ENCODE measurements at regions not wholly inside any gene's neighbourhood (a gene's known extent, or its start where the extent isn't known, plus 50 kb on each side); places are given as distances from the start of the nearest gene placed in this dataset.

- ChIA-PET POLR2A (no interaction called here), CTCF (no interaction called here)
- Mint-ChIP-seq H3K4me1 (peaks cover 0 to 9% (median 3%) of the 10 kb centered on the region in 7 donors), H3K27me3 (peaks cover 0 to 20% (median 11%) of the 10 kb centered on the region in 5 donors), H3K4me3 (no peak overlapping the region), H3K27ac (no peak overlapping the region), H3K9me3 (no peaks in the 10 kb centered on the region), H3K36me3 (no peaks in the 10 kb centered on the region)
- DNase-seq, result no peak
- Histone ChIP-seq H3K36me3 (ENCODE audit: control insufficient read depth in 2 of 3, insufficient read depth in 3 of 3, low read length in 3 of 3) (no peaks in the 10 kb centered on the region), H3K27ac (ENCODE audit: low read depth, low read length) (no peak overlapping the region), H3K4me3 (ENCODE audit: low read length) (no peak overlapping the region), H3K4me1 (ENCODE audit: control insufficient read depth in 2 of 2, insufficient read depth in 2 of 2, low read length in 2 of 2) (no peaks in the 10 kb centered on the region), H3K27me3 (ENCODE audit: control insufficient read depth in 2 of 2, insufficient read depth in 2 of 2, low read length in 2 of 2) (no peaks in the 10 kb centered on the region), H3K9me3 (ENCODE audit: control insufficient read depth in 2 of 3, low read length in 3 of 3) (no peaks in the 10 kb centered on the region)
- ATAC-seq, result peak; percentile 44
- intact Hi-C loops (cut with micrococcal nuclease), result no loop called here
Observed at GRCh38 chr6:109299776-109300564, 82.3 kb downstream of the CD164 start.

GRCh38 chr6:109299265-109299607, 83.0 kb downstream of the CD164 start:
- peaks cover 0 to 22% (median 11%) of the 10 kb centered on the region in 5 donors for H3K27me3 Mint-ChIP-seq
- ATAC-seq, result no peak
- H3K27ac Mint-ChIP-seq, result no peak overlapping the region
- POLR2A ChIA-PET, result no interaction called here
- H3K4me1 Mint-ChIP-seq, result peaks cover 0 to 2% (median 1%) of the 10 kb centered on the region in 7 donors
- DNase-seq, result no peak
- no peak overlapping the region for H3K4me3 Mint-ChIP-seq
- Histone ChIP-seq H3K36me3 (ENCODE audit: control insufficient read depth in 2 of 3, insufficient read depth in 3 of 3, low read length in 3 of 3) (no peaks in the 10 kb centered on the region), H3K4me3 (ENCODE audit: low read length) (no peak overlapping the region), H3K9me3 (ENCODE audit: control insufficient read depth in 2 of 3, low read length in 3 of 3) (no peaks in the 10 kb centered on the region), H3K4me1 (ENCODE audit: control insufficient read depth in 2 of 2, insufficient read depth in 2 of 2, low read length in 2 of 2) (no peaks in the 10 kb centered on the region), H3K27me3 (ENCODE audit: control insufficient read depth in 2 of 2, insufficient read depth in 2 of 2, low read length in 2 of 2) (no peaks in the 10 kb centered on the region), H3K27ac (ENCODE audit: low read depth, low read length) (no peak overlapping the region)
- intact Hi-C loops (cut with micrococcal nuclease), result no loop called here
- H3K36me3 Mint-ChIP-seq, result no peaks in the 10 kb centered on the region
- no peaks in the 10 kb centered on the region for H3K9me3 Mint-ChIP-seq
- CTCF ChIA-PET, result no interaction called here

GRCh38 chr6:109298605-109299264, 83.5 kb downstream of the CD164 start:
- DNase-seq (no peak), ATAC-seq (no peak)
- H3K4me1 Mint-ChIP-seq, result peaks cover 0 to 2% (median 0%) of the 10 kb centered on the region in 7 donors
- H3K27me3 Mint-ChIP-seq, result peaks cover 0 to 24% (median 11%) of the 10 kb centered on the region in 5 donors
- Histone ChIP-seq H3K4me1 (ENCODE audit: control insufficient read depth in 2 of 2, insufficient read depth in 2 of 2, low read length in 2 of 2) (no peaks in the 10 kb centered on the region), H3K36me3 (ENCODE audit: control insufficient read depth in 2 of 3, insufficient read depth in 3 of 3, low read length in 3 of 3) (no peaks in the 10 kb centered on the region), H3K27ac (ENCODE audit: low read depth, low read length) (no peak overlapping the region), H3K4me3 (ENCODE audit: low read length) (no peak overlapping the region), H3K9me3 (ENCODE audit: control insufficient read depth in 2 of 3, low read length in 3 of 3) (no peaks in the 10 kb centered on the region), H3K27me3 (ENCODE audit: control insufficient read depth in 2 of 2, insufficient read depth in 2 of 2, low read length in 2 of 2) (no peaks in the 10 kb centered on the region)
- H3K36me3 Mint-ChIP-seq, result no peaks in the 10 kb centered on the region
- no peak overlapping the region for H3K27ac Mint-ChIP-seq
- no peak overlapping the region for H3K4me3 Mint-ChIP-seq
- ChIA-PET POLR2A (no interaction called here), CTCF (no interaction called here)
- H3K9me3 Mint-ChIP-seq, result no peaks in the 10 kb centered on the region
- intact Hi-C loops (cut with micrococcal nuclease), result no loop called here

- DNase-seq, result no peak
- Histone ChIP-seq H3K27me3 (ENCODE audit: control insufficient read depth in 2 of 2, insufficient read depth in 2 of 2, low read length in 2 of 2) (no peaks in the 10 kb centered on the region), H3K27ac (ENCODE audit: low read depth, low read length) (no peak overlapping the region), H3K4me3 (ENCODE audit: low read length) (no peak overlapping the region), H3K36me3 (ENCODE audit: control insufficient read depth in 2 of 3, insufficient read depth in 3 of 3, low read length in 3 of 3) (no peaks in the 10 kb centered on the region), H3K4me1 (ENCODE audit: control insufficient read depth in 2 of 2, insufficient read depth in 2 of 2, low read length in 2 of 2) (no peaks in the 10 kb centered on the region), H3K9me3 (ENCODE audit: control insufficient read depth in 2 of 3, low read length in 3 of 3) (no peaks in the 10 kb centered on the region)
- Mint-ChIP-seq H3K4me3 (no peak overlapping the region), H3K4me1 (peaks cover 0 to 2% (median 0%) of the 10 kb centered on the region in 7 donors), H3K27ac (no peak overlapping the region), H3K27me3 (peaks cover 0 to 24% (median 11%) of the 10 kb centered on the region in 5 donors), H3K9me3 (no peaks in the 10 kb centered on the region), H3K36me3 (no peaks in the 10 kb centered on the region)
- ChIA-PET POLR2A (no interaction called here), CTCF (no interaction called here)
- ATAC-seq, result no peak
- intact Hi-C loops (cut with micrococcal nuclease), result no loop called here
Observed at GRCh38 chr6:109297406-109298110, 84.7 kb downstream of the CD164 start.

- H3K27me3 Mint-ChIP-seq, result peaks cover 0 to 20% (median 11%) of the 10 kb centered on the region in 5 donors
- intact Hi-C loops (cut with micrococcal nuclease), result no loop called here
- no peak overlapping the region for H3K4me3 Mint-ChIP-seq
- Histone ChIP-seq H3K27ac (ENCODE audit: low read depth, low read length) (no peak overlapping the region), H3K27me3 (ENCODE audit: control insufficient read depth in 2 of 2, insufficient read depth in 2 of 2, low read length in 2 of 2) (no peaks in the 10 kb centered on the region), H3K4me3 (ENCODE audit: low read length) (no peak overlapping the region), H3K36me3 (ENCODE audit: control insufficient read depth in 2 of 3, insufficient read depth in 3 of 3, low read length in 3 of 3) (no peaks in the 10 kb centered on the region), H3K4me1 (ENCODE audit: control insufficient read depth in 2 of 2, insufficient read depth in 2 of 2, low read length in 2 of 2) (no peaks in the 10 kb centered on the region), H3K9me3 (ENCODE audit: control insufficient read depth in 2 of 3, low read length in 3 of 3) (no peaks in the 10 kb centered on the region)
- no peaks in the 10 kb centered on the region for H3K36me3 Mint-ChIP-seq
- ATAC-seq, result no peak
- H3K9me3 Mint-ChIP-seq, result no peaks in the 10 kb centered on the region
- H3K27ac Mint-ChIP-seq, result no peak overlapping the region
- POLR2A ChIA-PET, result interaction anchor here (0.6 kb wide), 1 partner anchor 114 kb away, joined by 4 read pairs; no protein-coding TSS in a partner anchor
- no peak for DNase-seq
- peaks cover 0 to 2% (median 0%) of the 10 kb centered on the region in 7 donors for H3K4me1 Mint-ChIP-seq
- CTCF ChIA-PET, result no interaction called here
Observed at GRCh38 chr6:109296971-109297372, 85.3 kb downstream of the CD164 start.

GRCh38 chr6:109296452-109296851, 85.8 kb downstream of the CD164 start:
- H3K27ac Mint-ChIP-seq, result peak overlapping the region in 1 of 9 donors; percentile 12
- DNase-seq (no peak), ATAC-seq (no peak)
- no peak overlapping the region for H3K4me3 Mint-ChIP-seq
- Histone ChIP-seq H3K27me3 (ENCODE audit: control insufficient read depth in 2 of 2, insufficient read depth in 2 of 2, low read length in 2 of 2) (no peaks in the 10 kb centered on the region), H3K36me3 (ENCODE audit: control insufficient read depth in 2 of 3, insufficient read depth in 3 of 3, low read length in 3 of 3) (no peaks in the 10 kb centered on the region), H3K4me1 (ENCODE audit: control insufficient read depth in 2 of 2, insufficient read depth in 2 of 2, low read length in 2 of 2) (no peaks in the 10 kb centered on the region), H3K9me3 (ENCODE audit: control insufficient read depth in 2 of 3, low read length in 3 of 3) (no peaks in the 10 kb centered on the region), H3K4me3 (ENCODE audit: low read length) (no peak overlapping the region), H3K27ac (ENCODE audit: low read depth, low read length) (no peak overlapping the region)
- CTCF ChIA-PET, result no interaction called here
- no peaks in the 10 kb centered on the region for H3K4me1 Mint-ChIP-seq
- intact Hi-C loops (cut with micrococcal nuclease), result no loop called here
- H3K27me3 Mint-ChIP-seq, result peaks cover 0 to 18% (median 8%) of the 10 kb centered on the region in 5 donors
- no peaks in the 10 kb centered on the region for H3K9me3 Mint-ChIP-seq
- H3K36me3 Mint-ChIP-seq, result no peaks in the 10 kb centered on the region
- POLR2A ChIA-PET, result interaction anchor here (0.6 kb wide), 1 partner anchor 114 kb away, joined by 4 read pairs; no protein-coding TSS in a partner anchor

Data from naive thymus-derived CD4-positive, alpha-beta T cell (primary cell).